ENCODE measurements at regions not wholly inside any gene's neighbourhood (a gene's known extent, or its start where the extent isn't known, plus 50 kb on each side); places are given as distances from the start of the nearest gene placed in this dataset.

GRCh38 chr5:117945258-117945657 is 1043.1 kb downstream of the DTWD2 start:
- Mint-ChIP-seq H3K4me1 (no peaks in the 10 kb centered on the region), H3K4me3 (no peak overlapping the region), H3K27ac (no peak overlapping the region), H3K27me3 (no peaks in the 10 kb centered on the region), H3K9me3 (peaks cover 4% of the 10 kb centered on the region), H3K36me3 (ENCODE audit: low read depth) (no peaks in the 10 kb centered on the region)
- intact Hi-C loops (cut with micrococcal nuclease) = no loop called here
- DNase-seq = no peak

DNA sequence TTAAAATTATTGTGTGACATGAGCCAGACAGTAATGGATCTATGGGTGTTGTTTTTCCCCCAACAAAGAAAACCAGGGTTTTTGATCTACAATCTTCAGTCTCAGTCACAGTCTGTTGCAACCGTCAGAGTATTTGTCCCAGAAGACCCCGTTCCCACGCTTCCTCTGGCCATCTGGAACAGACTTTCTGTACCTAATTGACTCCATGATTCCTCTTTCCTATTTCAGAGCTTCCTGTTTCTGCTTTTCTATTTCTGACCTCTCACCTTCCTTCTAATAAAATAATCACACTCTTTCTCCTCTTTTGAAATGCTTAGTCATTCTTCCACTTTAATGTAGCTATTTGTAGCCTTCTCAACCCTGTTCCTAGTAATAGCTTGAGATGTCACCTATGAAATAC is 1044.8 kb downstream of the DTWD2 start:
- no peaks in the 10 kb centered on the region for H3K4me1 Mint-ChIP-seq
- peaks cover 9% of the 10 kb centered on the region for H3K9me3 Mint-ChIP-seq
- H3K27ac Mint-ChIP-seq = no peak overlapping the region
- intact Hi-C loops (cut with micrococcal nuclease) = no loop called here
- H3K36me3 Mint-ChIP-seq (ENCODE audit: low read depth) = no peaks in the 10 kb centered on the region
- no peak for DNase-seq
- H3K27me3 Mint-ChIP-seq = no peaks in the 10 kb centered on the region
- H3K4me3 Mint-ChIP-seq = no peak overlapping the region

GRCh38 chr5:117942861-117943519 is 1045.4 kb downstream of the DTWD2 start:
- no peak for DNase-seq
- Mint-ChIP-seq H3K27ac (no peak overlapping the region), H3K9me3 (peaks cover 9% of the 10 kb centered on the region), H3K27me3 (no peaks in the 10 kb centered on the region), H3K4me3 (no peak overlapping the region), H3K4me1 (no peaks in the 10 kb centered on the region), H3K36me3 (ENCODE audit: low read depth) (no peaks in the 10 kb centered on the region)
- intact Hi-C loops (cut with micrococcal nuclease) = no loop called here

GRCh38 chr5:117893211-117893610 is 1095.1 kb downstream of the DTWD2 start:
- Mint-ChIP-seq H3K4me1 (peaks cover 11% of the 10 kb centered on the region), H3K4me3 (no peak overlapping the region), H3K27me3 (no peaks in the 10 kb centered on the region), H3K36me3 (ENCODE audit: low read depth) (no peaks in the 10 kb centered on the region), H3K27ac (no peak overlapping the region), H3K9me3 (no peaks in the 10 kb centered on the region)
- intact Hi-C loops (cut with micrococcal nuclease) = no loop called here
- no peak for DNase-seq

GRCh38 chr5:117892360-117892759 is 1096.0 kb downstream of the DTWD2 start:
- intact Hi-C loops (cut with micrococcal nuclease) = no loop called here
- Mint-ChIP-seq H3K36me3 (ENCODE audit: low read depth) (no peaks in the 10 kb centered on the region), H3K9me3 (peaks cover 4% of the 10 kb centered on the region), H3K4me1 (peaks cover 11% of the 10 kb centered on the region), H3K4me3 (no peak overlapping the region), H3K27me3 (no peaks in the 10 kb centered on the region), H3K27ac (no peak overlapping the region)
- no peak for DNase-seq

DNA sequence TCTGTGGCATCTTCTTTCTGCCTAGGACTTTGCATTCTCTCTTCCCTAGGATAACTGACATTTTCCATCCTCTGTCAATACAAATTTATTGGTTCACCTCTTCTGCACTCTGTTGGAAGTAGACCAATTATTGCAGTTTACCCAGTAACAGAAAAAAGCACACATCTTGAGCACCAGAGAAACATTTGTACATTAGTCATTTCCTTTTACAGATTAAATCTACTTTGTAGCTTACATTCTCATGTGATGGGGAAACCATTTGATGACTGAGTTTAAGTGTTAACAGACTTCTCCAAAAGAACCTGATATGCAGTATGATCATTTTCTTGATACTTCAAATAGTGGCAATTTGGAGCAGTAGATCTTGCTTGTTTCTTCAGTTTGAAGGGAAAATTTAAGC is 1098.8 kb downstream of the DTWD2 start:
- intact Hi-C loops (cut with micrococcal nuclease) = no loop called here
- no peaks in the 10 kb centered on the region for H3K27me3 Mint-ChIP-seq
- H3K36me3 Mint-ChIP-seq (ENCODE audit: low read depth) = no peaks in the 10 kb centered on the region
- peak overlapping the region; percentile 49 for H3K4me3 Mint-ChIP-seq
- H3K4me1 Mint-ChIP-seq = peaks cover 11% of the 10 kb centered on the region
- peaks cover 4% of the 10 kb centered on the region for H3K9me3 Mint-ChIP-seq
- no peak overlapping the region for H3K27ac Mint-ChIP-seq
- no peak for DNase-seq

DNA sequence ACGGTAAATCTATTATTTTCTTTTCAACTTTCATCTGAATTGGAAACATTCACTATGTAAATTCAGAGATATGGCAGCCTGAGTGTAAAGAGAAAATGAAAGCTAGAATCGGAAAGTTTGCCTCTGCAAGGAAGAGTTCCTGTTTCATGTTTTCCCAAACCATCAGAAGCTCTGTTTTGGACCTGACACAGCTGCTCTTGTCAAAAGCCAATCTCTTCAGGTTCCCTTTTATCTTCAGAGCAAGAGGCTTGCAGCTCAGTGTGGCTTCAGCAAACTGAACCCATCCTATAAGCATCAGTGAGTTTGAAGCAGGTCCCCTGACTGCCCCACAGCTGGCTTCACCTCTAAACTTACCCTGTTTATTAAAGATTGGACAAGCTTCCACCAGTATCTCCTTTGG is 1099.7 kb downstream of the DTWD2 start:
- Mint-ChIP-seq H3K9me3 (peaks cover 4% of the 10 kb centered on the region), H3K27ac (no peak overlapping the region), H3K4me3 (peak overlapping the region; percentile 69), H3K36me3 (ENCODE audit: low read depth) (no peaks in the 10 kb centered on the region), H3K27me3 (no peaks in the 10 kb centered on the region), H3K4me1 (peaks cover 11% of the 10 kb centered on the region)
- intact Hi-C loops (cut with micrococcal nuclease) = no loop called here
- peak; percentile 62 for DNase-seq

DNA sequence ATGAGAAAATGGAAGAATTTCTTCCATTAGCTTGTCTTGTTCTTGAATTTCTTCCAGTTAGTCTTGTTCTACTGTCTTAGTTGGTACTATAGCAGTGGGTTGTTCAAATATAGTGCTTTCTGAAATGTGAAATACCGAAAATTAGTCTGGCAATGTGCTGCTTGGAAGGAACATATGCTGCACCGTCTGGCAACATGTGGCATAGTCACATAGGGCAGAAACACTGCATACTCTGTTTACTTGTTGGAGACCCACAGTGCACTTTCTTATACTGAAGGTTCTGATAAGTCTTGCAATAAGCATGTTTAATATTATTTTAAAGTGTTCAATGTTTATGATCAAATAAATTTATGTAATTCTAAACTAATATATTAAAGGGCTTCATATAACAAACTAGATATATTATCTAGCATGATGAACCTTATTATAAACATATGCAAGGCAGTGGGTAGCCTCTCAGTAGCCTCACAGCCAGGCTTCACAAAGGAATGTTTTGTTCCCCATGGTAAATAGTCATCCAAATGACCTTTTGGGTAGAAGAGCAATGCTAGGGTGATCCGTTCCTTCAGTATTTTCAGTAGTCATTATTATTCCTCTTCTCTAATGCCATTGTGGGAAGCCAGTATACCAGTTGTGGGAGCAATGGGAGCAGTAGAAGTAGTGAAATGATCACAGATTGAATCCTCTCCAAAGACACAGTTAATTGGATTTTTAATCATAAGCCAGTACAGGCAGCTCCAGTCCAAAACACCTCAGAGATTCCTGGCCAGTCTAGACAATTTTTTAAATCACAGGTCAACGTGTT is 1106.7 kb downstream of the DTWD2 start:
- no peaks in the 10 kb centered on the region for H3K4me1 Mint-ChIP-seq
- no peak overlapping the region for H3K27ac Mint-ChIP-seq
- H3K4me3 Mint-ChIP-seq = no peak overlapping the region
- DNase-seq = no peak
- H3K9me3 Mint-ChIP-seq = no peaks in the 10 kb centered on the region
- no peaks in the 10 kb centered on the region for H3K36me3 Mint-ChIP-seq (ENCODE audit: low read depth)
- H3K27me3 Mint-ChIP-seq = no peaks in the 10 kb centered on the region
- intact Hi-C loops (cut with micrococcal nuclease) = no loop called here

- no peak overlapping the region for H3K4me3 Mint-ChIP-seq
- intact Hi-C loops (cut with micrococcal nuclease) = no loop called here
- no peaks in the 10 kb centered on the region for H3K9me3 Mint-ChIP-seq
- no peak for DNase-seq
- H3K36me3 Mint-ChIP-seq (ENCODE audit: low read depth) = no peaks in the 10 kb centered on the region
- H3K4me1 Mint-ChIP-seq = no peaks in the 10 kb centered on the region
- H3K27ac Mint-ChIP-seq = no peak overlapping the region
- no peaks in the 10 kb centered on the region for H3K27me3 Mint-ChIP-seq
Observed at GRCh38 chr5:117880932-117881331, 1107.4 kb downstream of the DTWD2 start.

DNA sequence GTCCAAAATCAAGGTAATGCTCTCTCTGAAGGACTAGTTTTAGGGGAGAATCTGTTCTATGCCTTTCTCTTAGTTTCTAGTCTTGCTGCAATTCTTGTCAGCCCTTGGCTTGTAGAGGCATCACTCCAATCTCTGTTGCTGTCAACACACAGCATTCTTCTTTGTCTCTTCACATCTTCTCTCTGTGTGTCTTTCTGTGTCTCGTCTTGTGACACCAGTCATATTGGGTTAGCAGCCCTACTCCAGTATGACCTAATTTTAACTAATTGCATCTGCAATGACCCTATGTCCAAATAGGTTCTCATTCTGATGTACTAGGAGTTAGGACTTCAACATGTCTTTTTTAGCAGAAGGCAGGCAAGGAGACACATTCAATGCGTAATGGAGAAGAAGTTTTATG is 1110.6 kb downstream of the DTWD2 start:
- no peaks in the 10 kb centered on the region for H3K4me1 Mint-ChIP-seq

DNA sequence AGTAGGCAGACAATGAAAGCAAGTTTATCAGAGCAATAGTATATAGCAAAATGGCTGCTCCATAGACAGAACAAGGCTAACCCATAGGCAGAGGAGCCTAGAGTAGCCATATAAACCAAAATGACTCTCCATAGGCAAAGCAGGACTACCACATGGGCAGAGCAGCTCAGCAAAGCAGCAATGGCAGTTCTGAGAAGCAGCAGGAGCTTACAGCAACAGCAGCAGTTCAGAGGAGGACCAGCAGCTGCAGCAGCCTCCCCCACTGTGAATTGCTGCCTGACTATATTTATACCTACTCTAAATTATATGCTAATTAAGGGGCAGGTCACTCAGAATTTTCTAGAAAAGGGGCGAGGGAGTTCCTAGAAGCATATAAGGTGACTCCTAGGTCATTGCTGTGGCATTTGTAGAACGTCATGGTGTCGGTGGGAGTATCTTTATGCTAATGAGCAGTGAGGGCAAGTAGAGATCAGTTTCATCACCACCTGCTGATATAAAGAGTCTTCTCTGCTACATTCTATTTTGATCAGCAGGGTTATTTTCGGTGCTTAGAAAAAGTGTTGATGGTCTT is 1115.5 kb downstream of the DTWD2 start:
- Mint-ChIP-seq H3K27ac (no peak overlapping the region), H3K36me3 (ENCODE audit: low read depth) (no peaks in the 10 kb centered on the region), H3K9me3 (no peaks in the 10 kb centered on the region), H3K27me3 (no peaks in the 10 kb centered on the region), H3K4me1 (no peaks in the 10 kb centered on the region), H3K4me3 (no peak overlapping the region)
- intact Hi-C loops (cut with micrococcal nuclease) = no loop called here
- DNase-seq = no peak

More for the DNA sequence above, 1110.6 kb downstream of the DTWD2 start:
- no peak for DNase-seq
- H3K36me3 Mint-ChIP-seq (ENCODE audit: low read depth) = no peaks in the 10 kb centered on the region
- H3K27me3 Mint-ChIP-seq = no peaks in the 10 kb centered on the region
- intact Hi-C loops (cut with micrococcal nuclease) = no loop called here
- no peaks in the 10 kb centered on the region for H3K9me3 Mint-ChIP-seq
- no peak overlapping the region for H3K4me3 Mint-ChIP-seq
- H3K27ac Mint-ChIP-seq = no peak overlapping the region

GRCh38 chr5:117869596-117869995 is 1118.8 kb downstream of the DTWD2 start:
- H3K4me1 Mint-ChIP-seq = no peaks in the 10 kb centered on the region
- no peaks in the 10 kb centered on the region for H3K27me3 Mint-ChIP-seq
- DNase-seq = no peak
- no peaks in the 10 kb centered on the region for H3K9me3 Mint-ChIP-seq
- intact Hi-C loops (cut with micrococcal nuclease) = no loop called here
- no peaks in the 10 kb centered on the region for H3K36me3 Mint-ChIP-seq (ENCODE audit: low read depth)
- no peak overlapping the region for H3K27ac Mint-ChIP-seq
- H3K4me3 Mint-ChIP-seq = no peak overlapping the region

GRCh38 chr5:117863586-117864296 is 1124.6 kb downstream of the DTWD2 start:
- no peak overlapping the region for H3K27ac Mint-ChIP-seq
- H3K4me1 Mint-ChIP-seq = no peaks in the 10 kb centered on the region
- intact Hi-C loops (cut with micrococcal nuclease) = no loop called here
- H3K27me3 Mint-ChIP-seq = no peaks in the 10 kb centered on the region
- no peak overlapping the region for H3K4me3 Mint-ChIP-seq
- H3K9me3 Mint-ChIP-seq = no peaks in the 10 kb centered on the region
- H3K36me3 Mint-ChIP-seq (ENCODE audit: low read depth) = no peaks in the 10 kb centered on the region
- no peak for DNase-seq

- H3K4me3 Mint-ChIP-seq = no peak overlapping the region
- no peak overlapping the region for H3K27ac Mint-ChIP-seq
- DNase-seq = no peak
- intact Hi-C loops (cut with micrococcal nuclease) = no loop called here
- H3K27me3 Mint-ChIP-seq = no peaks in the 10 kb centered on the region
- H3K36me3 Mint-ChIP-seq (ENCODE audit: low read depth) = no peaks in the 10 kb centered on the region
- no peaks in the 10 kb centered on the region for H3K4me1 Mint-ChIP-seq
- no peaks in the 10 kb centered on the region for H3K9me3 Mint-ChIP-seq
Observed at GRCh38 chr5:117860550-117860949, 1127.8 kb downstream of the DTWD2 start.

Measured in activated CD4-positive, alpha-beta T cell treated with anti-CD3 and anti-CD28 coated beads, Interleukin-2, amount 10 ng/mL, durations not matched to agents 24 days and 14 days (primary cell).